HCT116 (cell line): ENCODE measurements at regions not wholly inside any gene's neighbourhood (a gene's known extent, or its start where the extent isn't known, plus 50 kb on each side); places are given as distances from the start of the nearest gene placed in this dataset.

ENCODE experiments used
- ATAC-seq: fragments of 200-7000 bp; cut with Tn5 transposase; 2 replicates; pipeline ENCODE4 v1.9.1; 2020; ENCODE audit warnings: mild to moderate bottlenecking, moderate library complexity
- BruUV-seq: library from RNA; stranded (reverse); fragments of 400-500 nt; replicated peaks from 2 replicates; lab custom pipeline; 2021; lab: Mats Ljungman, UMichigan
- CTCF ChIA-PET: fragments of 300-600 bp; sonication (Branson Sonifier 250); formaldehyde crosslinking; loops from one replicate; lab custom pipeline; 2021; ENCODE audit warnings: antibody characterized with exemption; lab: Charles Lee
- POLR2A ChIA-PET: fragments of 300-600, 350-600 bp; sonication (Branson Sonifier 250); formaldehyde crosslinking; loops from one replicate; lab custom pipeline; 2021; ENCODE audit warnings: antibody characterized with exemption; lab: Charles Lee
- RAD21 ChIA-PET, 2 experiments: fragments of 300-600 bp; sonication (Branson Sonifier 250); formaldehyde crosslinking; loops; one replicate each; lab custom pipeline; 2023; ENCODE audit warnings: low total read pairs in 2 of 2; ENCODE audit not compliant: uncharacterized antibody in 2 of 2, unreplicated experiment in 2 of 2, low non-redundant PET in 1 of 2; lab: Charles Lee
- DNase-seq: peaks from one replicate; pipeline ENCODE4 v3.0.0-alpha.2; 2010; ENCODE audit warnings: low read depth, low spot score
- H2AFZ ChIP-seq: fragments of 200-600 bp; shearing (Covaris generic), sonication (generic); 2 replicates; pipeline ENCODE4 v1.6.1; 2017; ENCODE audit warnings: low read depth, mixed run types, mixed read lengths, antibody characterized with exemption, low read length; ENCODE audit not compliant: poor library complexity, severe bottlenecking
- H3K27ac ChIP-seq: 2 replicates; pipeline ENCODE4 v1.5.1; 2012; ENCODE audit warnings: low read depth, low read length
- H3K27me3 ChIP-seq: fragments of 200-600 bp; sonication (generic); 2 replicates; pipeline ENCODE4 v1.6.1; 2016; ENCODE audit warnings: mixed run types, low read length, mixed read lengths; ENCODE audit not compliant: insufficient read depth
- H3K36me3 ChIP-seq, 2 experiments: fragments of 200-500 bp in 1 of 2; fragments of 200-600 bp in 1 of 2; sonication (Bioruptor generic) in 1 of 2; sonication (generic) in 1 of 2; 2 replicates each; pipeline versions ENCODE4 v1.5.1 to v1.6.1; 2014 to 2016; ENCODE audit warnings: low read length in 2 of 2, inconsistent platforms in 1 of 2, mixed read lengths in 1 of 2, mixed run types in 1 of 2; ENCODE audit not compliant: insufficient read depth in 2 of 2, control insufficient read depth in 1 of 2
- H3K4me1 ChIP-seq, 2 experiments: fragments of 200-600 bp in 1 of 2; sonication (generic) in 1 of 2; 2 replicates each; pipeline versions ENCODE4 v1.5.1 to v1.6.1; 2012 to 2017; ENCODE audit warnings: low read length in 2 of 2, inconsistent platforms in 1 of 2, mild to moderate bottlenecking in 1 of 2, mixed read lengths in 1 of 2, mixed run types in 1 of 2, moderate library complexity in 1 of 2; ENCODE audit not compliant: insufficient read depth in 2 of 2, control insufficient read depth in 1 of 2
- H3K4me2 ChIP-seq: fragments of 200-600 bp; sonication (generic); 2 replicates; pipeline ENCODE4 v1.6.1; 2017; ENCODE audit warnings: mixed run types, low read length, mixed read lengths
- H3K4me3 ChIP-seq, 2 experiments: fragments of 200-600 bp in 1 of 2; sonication (generic) in 1 of 2; replicated peaks in 1 of 2; 2 replicates each; pipeline ENCODE4 v1.5.1; 2011 to 2016; ENCODE audit warnings: low read length in 2 of 2, control low read depth in 1 of 2, low read depth in 1 of 2, mild to moderate bottlenecking in 1 of 2, mixed read lengths in 1 of 2, mixed run types in 1 of 2
- H3K79me2 ChIP-seq: fragments of 200-600 bp; sonication (generic); 2 replicates; pipeline ENCODE4 v1.6.1; 2017; ENCODE audit warnings: mild to moderate bottlenecking, mixed run types, low read length, moderate library complexity, mixed read lengths; ENCODE audit not compliant: insufficient read depth
- H3K9ac ChIP-seq: fragments of 200-600 bp; sonication (generic); 2 replicates; pipeline ENCODE4 v1.6.1; 2016; ENCODE audit warnings: low read length, mixed read lengths
- H3K9me2 ChIP-seq: fragments of 200-600 bp; sonication (generic), shearing (Covaris generic); 2 replicates; pipeline ENCODE4 v1.6.1; 2017; ENCODE audit warnings: mixed run types, mild to moderate bottlenecking, moderate library complexity; ENCODE audit not compliant: insufficient read depth
- H3K9me3 ChIP-seq, 2 experiments: fragments of 200-500 bp in 1 of 2; fragments of 200-600 bp in 1 of 2; sonication (Bioruptor generic) in 1 of 2; sonication (generic) in 1 of 2; 2 replicates each; pipeline ENCODE4 v1.6.1; 2014 to 2017; ENCODE audit warnings: low read length in 2 of 2, mixed read lengths in 2 of 2, inconsistent platforms in 1 of 2, low read depth in 1 of 2, mild to moderate bottlenecking in 1 of 2, mixed run types in 1 of 2, moderate library complexity in 1 of 2; ENCODE audit not compliant: control insufficient read depth in 1 of 2, insufficient read depth in 1 of 2
- H4K20me1 ChIP-seq: fragments of 200-600 bp; sonication (generic), shearing (Covaris generic); 2 replicates; pipeline ENCODE4 v1.6.1; 2017; ENCODE audit warnings: mixed run types, mild to moderate bottlenecking, moderate library complexity; ENCODE audit not compliant: insufficient read depth
- CEBPB ChIP-seq: IDR thresholded peaks from 2 replicates; pipeline ENCODE4 v1.6.1; 2012; ENCODE audit warnings: low read depth
- ELF1 ChIP-seq: IDR thresholded peaks from 2 replicates; pipeline ENCODE4 v1.6.1; 2012; ENCODE audit warnings: low read depth, borderline replicate concordance
- EZH2 ChIP-seq: fragments of 200-600 bp; sonication (generic); IDR thresholded peaks from 2 replicates; pipeline ENCODE4 v1.6.1; 2017; ENCODE audit warnings: antibody characterized with exemption, mixed run types
- EZH2phosphoT487 ChIP-seq: fragments of 200-600 bp; IDR thresholded peaks from 2 replicates; pipeline ENCODE4 v1.6.1; 2018; ENCODE audit warnings: antibody characterized with exemption, borderline replicate concordance
- JUND ChIP-seq: IDR thresholded peaks from 2 replicates; pipeline ENCODE4 v1.6.1; 2012
- POLR2A ChIP-seq: IDR thresholded peaks from 2 replicates; pipeline ENCODE4 v1.7.0; 2011; ENCODE audit warnings: borderline replicate concordance; ENCODE audit not compliant: insufficient read depth, insufficient read length; ENCODE audit errors: extremely low read depth
- POLR2AphosphoS5 ChIP-seq: IDR thresholded peaks from 2 replicates; pipeline ENCODE4 v1.6.1; 2011; ENCODE audit warnings: mild to moderate bottlenecking, low read depth, low read length, moderate library complexity
- RAD21 ChIP-seq: IDR thresholded peaks from 2 replicates; pipeline ENCODE4 v1.6.1; 2012; ENCODE audit warnings: low read depth, mild to moderate bottlenecking
- SIN3A ChIP-seq: IDR thresholded peaks from 2 replicates; pipeline ENCODE4 v1.6.1; 2012; ENCODE audit warnings: low read depth
- SP1 ChIP-seq: IDR thresholded peaks from 2 replicates; pipeline ENCODE4 v1.6.1; 2012; ENCODE audit warnings: low read depth
- TCF7L2 ChIP-seq: IDR thresholded peaks from 2 replicates; pipeline ENCODE4 v1.7.0; 2011; ENCODE audit warnings: borderline replicate concordance, inconsistent platforms; ENCODE audit not compliant: insufficient read depth, insufficient read length; ENCODE audit errors: extremely low read depth
- YY1 ChIP-seq: IDR thresholded peaks from 2 replicates; pipeline ENCODE4 v1.6.1; 2011; ENCODE audit warnings: low read length, low read depth, moderate library complexity, mild to moderate bottlenecking; ENCODE audit not compliant: insufficient replicate concordance; ENCODE audit errors: extremely low read depth
- ZFX ChIP-seq: fragments of 450-650 bp; IDR thresholded peaks from 2 replicates; pipeline ENCODE4 v1.6.1; 2017
- intact Hi-C: fragments of 100-400 bp; cut with micrococcal nuclease; formaldehyde crosslinking; loops from 2 replicates; pipeline ENCODE4 v1.10.0; 2022
- TF ChIP-seq, protein P1 (sequence below), 3 experiments: fragments of 200-600 bp in 1 of 3; sonication (generic) in 1 of 3; IDR thresholded peaks in 2 of 3; conservative IDR thresholded peaks in 1 of 3; 2 replicates each; pipeline ENCODE4 v1.5.1; 2012 to 2017; ENCODE audit warnings: low read depth in 2 of 3, low read length in 2 of 3, antibody characterized with exemption in 1 of 3, borderline replicate concordance in 1 of 3, control low read depth in 1 of 3, mild to moderate bottlenecking in 1 of 3, mixed read lengths in 1 of 3, mixed run types in 1 of 3, moderate library complexity in 1 of 3; ENCODE audit not compliant: insufficient read depth in 1 of 3
- TF ChIP-seq, protein P2 (sequence below): IDR thresholded peaks from 2 replicates; pipeline ENCODE4 v1.6.1; 2012
- TF ChIP-seq, protein P3 (sequence below): IDR thresholded peaks from 2 replicates; pipeline ENCODE4 v1.6.1; 2011; ENCODE audit warnings: mild to moderate bottlenecking, low read length, moderate library complexity; ENCODE audit not compliant: insufficient replicate concordance; ENCODE audit errors: extremely low read depth
- TF ChIP-seq, protein P4 (sequence below): IDR thresholded peaks from 2 replicates; pipeline ENCODE4 v1.6.1; 2012; ENCODE audit warnings: low read depth

DNA sequence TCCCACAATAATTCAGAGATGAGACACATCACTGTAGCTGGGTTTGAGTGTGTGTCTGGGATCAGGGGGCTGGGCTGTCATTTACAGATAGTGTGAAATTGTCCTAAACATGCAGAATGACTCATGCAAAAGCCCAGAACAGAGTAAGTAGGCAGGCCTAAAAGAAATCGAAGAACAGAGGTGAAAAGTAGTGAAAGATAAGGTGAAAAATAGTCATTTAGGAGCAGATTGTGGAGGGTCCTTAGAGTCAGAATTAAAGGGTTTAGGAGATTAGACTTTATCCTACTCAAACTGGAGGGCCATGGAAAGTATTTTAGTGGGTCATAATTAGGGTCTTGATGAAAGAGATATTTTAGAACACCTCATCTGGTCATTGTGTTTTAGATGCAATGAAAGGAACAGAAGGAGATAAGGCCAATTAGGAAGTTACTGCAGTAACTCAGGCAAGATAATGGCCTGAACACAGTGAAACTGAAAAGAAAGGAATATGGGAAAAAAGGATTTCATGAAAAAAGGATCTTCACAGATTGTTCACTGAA, 58.3 kb upstream of the NEBL start:
- no TSS peak for BruUV-seq

More for the DNA sequence above, 58.3 kb upstream of the NEBL start:
- Histone ChIP-seq H4K20me1 (no peaks in the 10 kb centered on the region), H3K4me3 (no peak overlapping the region), H2AFZ (no peak overlapping the region), H3K36me3 (no peaks in the 10 kb centered on the region), H3K9ac (no peak overlapping the region), H3K9me2 (no peaks in the 10 kb centered on the region), H3K9me3 (no peaks in the 10 kb centered on the region), H3K79me2 (no peaks in the 10 kb centered on the region), H3K4me1 (no peaks in the 10 kb centered on the region), H3K4me2 (no peak overlapping the region), H3K27ac (no peak overlapping the region), H3K27me3 (no peaks in the 10 kb centered on the region)
- ChIA-PET RAD21 (no interaction called here), POLR2A (no interaction called here), CTCF (no interaction called here)
- DNase-seq = no peak
- intact Hi-C loops = no loop called here
- no peak for TF ChIP-seq SP1
- TF ChIP-seq EZH2phosphoT487 = no peak
- TF ChIP-seq, protein P1, sequence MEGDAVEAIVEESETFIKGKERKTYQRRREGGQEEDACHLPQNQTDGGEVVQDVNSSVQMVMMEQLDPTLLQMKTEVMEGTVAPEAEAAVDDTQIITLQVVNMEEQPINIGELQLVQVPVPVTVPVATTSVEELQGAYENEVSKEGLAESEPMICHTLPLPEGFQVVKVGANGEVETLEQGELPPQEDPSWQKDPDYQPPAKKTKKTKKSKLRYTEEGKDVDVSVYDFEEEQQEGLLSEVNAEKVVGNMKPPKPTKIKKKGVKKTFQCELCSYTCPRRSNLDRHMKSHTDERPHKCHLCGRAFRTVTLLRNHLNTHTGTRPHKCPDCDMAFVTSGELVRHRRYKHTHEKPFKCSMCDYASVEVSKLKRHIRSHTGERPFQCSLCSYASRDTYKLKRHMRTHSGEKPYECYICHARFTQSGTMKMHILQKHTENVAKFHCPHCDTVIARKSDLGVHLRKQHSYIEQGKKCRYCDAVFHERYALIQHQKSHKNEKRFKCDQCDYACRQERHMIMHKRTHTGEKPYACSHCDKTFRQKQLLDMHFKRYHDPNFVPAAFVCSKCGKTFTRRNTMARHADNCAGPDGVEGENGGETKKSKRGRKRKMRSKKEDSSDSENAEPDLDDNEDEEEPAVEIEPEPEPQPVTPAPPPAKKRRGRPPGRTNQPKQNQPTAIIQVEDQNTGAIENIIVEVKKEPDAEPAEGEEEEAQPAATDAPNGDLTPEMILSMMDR (IDR thresholded peaks at IDR 0.05 in 2 of 3, conservative IDR thresholded peaks at IDR 0.05 in 1 of 3; ENCODE audit: borderline replicate concordance in 1 of 3, insufficient read depth in 1 of 3, low read depth in 2 of 3, low read length in 2 of 3) = no peak
- TF ChIP-seq EZH2 = no peak
- TF ChIP-seq, protein P2, sequence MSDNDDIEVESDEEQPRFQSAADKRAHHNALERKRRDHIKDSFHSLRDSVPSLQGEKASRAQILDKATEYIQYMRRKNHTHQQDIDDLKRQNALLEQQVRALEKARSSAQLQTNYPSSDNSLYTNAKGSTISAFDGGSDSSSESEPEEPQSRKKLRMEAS = no peak
- no peak for TF ChIP-seq ZFX
- no peak for TF ChIP-seq POLR2A
- TF ChIP-seq, protein P3, sequence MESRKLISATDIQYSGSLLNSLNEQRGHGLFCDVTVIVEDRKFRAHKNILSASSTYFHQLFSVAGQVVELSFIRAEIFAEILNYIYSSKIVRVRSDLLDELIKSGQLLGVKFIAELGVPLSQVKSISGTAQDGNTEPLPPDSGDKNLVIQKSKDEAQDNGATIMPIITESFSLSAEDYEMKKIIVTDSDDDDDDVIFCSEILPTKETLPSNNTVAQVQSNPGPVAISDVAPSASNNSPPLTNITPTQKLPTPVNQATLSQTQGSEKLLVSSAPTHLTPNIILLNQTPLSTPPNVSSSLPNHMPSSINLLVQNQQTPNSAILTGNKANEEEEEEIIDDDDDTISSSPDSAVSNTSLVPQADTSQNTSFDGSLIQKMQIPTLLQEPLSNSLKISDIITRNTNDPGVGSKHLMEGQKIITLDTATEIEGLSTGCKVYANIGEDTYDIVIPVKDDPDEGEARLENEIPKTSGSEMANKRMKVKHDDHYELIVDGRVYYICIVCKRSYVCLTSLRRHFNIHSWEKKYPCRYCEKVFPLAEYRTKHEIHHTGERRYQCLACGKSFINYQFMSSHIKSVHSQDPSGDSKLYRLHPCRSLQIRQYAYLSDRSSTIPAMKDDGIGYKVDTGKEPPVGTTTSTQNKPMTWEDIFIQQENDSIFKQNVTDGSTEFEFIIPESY = no peak
- no peak for TF ChIP-seq TCF7L2
- TF ChIP-seq YY1 = no peak
- TF ChIP-seq JUND = no peak
- no peak for TF ChIP-seq RAD21
- no peak for TF ChIP-seq POLR2AphosphoS5
- TF ChIP-seq SIN3A = no peak
- TF ChIP-seq ELF1 = no peak
- TF ChIP-seq, protein P4, sequence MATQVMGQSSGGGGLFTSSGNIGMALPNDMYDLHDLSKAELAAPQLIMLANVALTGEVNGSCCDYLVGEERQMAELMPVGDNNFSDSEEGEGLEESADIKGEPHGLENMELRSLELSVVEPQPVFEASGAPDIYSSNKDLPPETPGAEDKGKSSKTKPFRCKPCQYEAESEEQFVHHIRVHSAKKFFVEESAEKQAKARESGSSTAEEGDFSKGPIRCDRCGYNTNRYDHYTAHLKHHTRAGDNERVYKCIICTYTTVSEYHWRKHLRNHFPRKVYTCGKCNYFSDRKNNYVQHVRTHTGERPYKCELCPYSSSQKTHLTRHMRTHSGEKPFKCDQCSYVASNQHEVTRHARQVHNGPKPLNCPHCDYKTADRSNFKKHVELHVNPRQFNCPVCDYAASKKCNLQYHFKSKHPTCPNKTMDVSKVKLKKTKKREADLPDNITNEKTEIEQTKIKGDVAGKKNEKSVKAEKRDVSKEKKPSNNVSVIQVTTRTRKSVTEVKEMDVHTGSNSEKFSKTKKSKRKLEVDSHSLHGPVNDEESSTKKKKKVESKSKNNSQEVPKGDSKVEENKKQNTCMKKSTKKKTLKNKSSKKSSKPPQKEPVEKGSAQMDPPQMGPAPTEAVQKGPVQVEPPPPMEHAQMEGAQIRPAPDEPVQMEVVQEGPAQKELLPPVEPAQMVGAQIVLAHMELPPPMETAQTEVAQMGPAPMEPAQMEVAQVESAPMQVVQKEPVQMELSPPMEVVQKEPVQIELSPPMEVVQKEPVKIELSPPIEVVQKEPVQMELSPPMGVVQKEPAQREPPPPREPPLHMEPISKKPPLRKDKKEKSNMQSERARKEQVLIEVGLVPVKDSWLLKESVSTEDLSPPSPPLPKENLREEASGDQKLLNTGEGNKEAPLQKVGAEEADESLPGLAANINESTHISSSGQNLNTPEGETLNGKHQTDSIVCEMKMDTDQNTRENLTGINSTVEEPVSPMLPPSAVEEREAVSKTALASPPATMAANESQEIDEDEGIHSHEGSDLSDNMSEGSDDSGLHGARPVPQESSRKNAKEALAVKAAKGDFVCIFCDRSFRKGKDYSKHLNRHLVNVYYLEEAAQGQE = no peak
- no peak for TF ChIP-seq CEBPB
- no peak for ATAC-seq
